PC-9 (cell line): ENCODE measurements at regions not wholly inside any gene's neighbourhood (a gene's known extent, or its start where the extent isn't known, plus 50 kb on each side); places are given as distances from the start of the nearest gene placed in this dataset.

Source experiments
- BruUV-seq: library from RNA; stranded (reverse); fragments of 400-500 nt; replicated peaks from 2 replicates; lab custom pipeline; 2021; lab: Mats Ljungman, UMichigan
- CTCF ChIA-PET: fragments of 300-600 bp; sonication (Branson Sonifier 250); formaldehyde crosslinking; loops from one replicate; lab custom pipeline; 2022; ENCODE audit warnings: antibody characterized with exemption; lab: Charles Lee
- POLR2A ChIA-PET: fragments of 300-600 bp; sonication (Branson Sonifier 250); formaldehyde crosslinking; loops from one replicate; lab custom pipeline; 2022; ENCODE audit warnings: antibody characterized with exemption; ENCODE audit not compliant: unreplicated experiment; lab: Charles Lee
- DNase-seq, 2 experiments: peaks; one replicate each; pipeline versions ENCODE4 v3.0.0 to v3.0.0-alpha.2; 2015 to 2022; ENCODE audit warnings: mixed read lengths in 1 of 2
- H2AFZ ChIP-seq: fragments of 200-600 bp; sonication (generic); 2 replicates; pipeline ENCODE4 v1.8.1; 2017; ENCODE audit warnings: antibody characterized with exemption
- H3F3A ChIP-seq: fragments of 200-600 bp; sonication (generic); 2 replicates; pipeline ENCODE4 v1.8.1; 2017; ENCODE audit warnings: antibody characterized with exemption, mild to moderate bottlenecking, low read depth; ENCODE audit not compliant: insufficient read depth
- H3K27ac ChIP-seq: fragments of 200-600 bp; sonication (generic); 2 replicates; pipeline ENCODE4 v1.6.1; 2016; ENCODE audit warnings: mixed run types
- H3K27me3 ChIP-seq: fragments of 200-600 bp; sonication (generic); 2 replicates; pipeline ENCODE4 v1.6.1; 2016; ENCODE audit warnings: low read depth, mixed run types; ENCODE audit not compliant: insufficient read depth
- H3K36me3 ChIP-seq: fragments of 200-600 bp; sonication (generic); 2 replicates; pipeline ENCODE4 v1.6.1; 2016; ENCODE audit warnings: low read depth, mixed run types
- H3K4me1 ChIP-seq: fragments of 200-600 bp; sonication (generic); replicated peaks from 2 replicates; pipeline ENCODE4 v1.6.1; 2016; ENCODE audit warnings: mixed run types; ENCODE audit not compliant: insufficient read depth
- H3K4me2 ChIP-seq: fragments of 200-600 bp; sonication (generic); 2 replicates; pipeline ENCODE4 v1.6.1; 2017; ENCODE audit warnings: mixed run types
- H3K4me3 ChIP-seq: fragments of 200-600 bp; sonication (generic); 2 replicates; pipeline ENCODE4 v1.6.1; 2016; ENCODE audit warnings: mixed run types
- H3K79me2 ChIP-seq: fragments of 200-600 bp; sonication (generic); 2 replicates; pipeline ENCODE4 v1.6.1; 2017; ENCODE audit warnings: low read depth, mixed run types
- H3K9me2 ChIP-seq: fragments of 200-600 bp; sonication (generic); 2 replicates; pipeline ENCODE4 v1.8.1; 2017; ENCODE audit warnings: mild to moderate bottlenecking; ENCODE audit not compliant: insufficient read depth
- H3K9me3 ChIP-seq: fragments of 200-600 bp; sonication (generic); 2 replicates; pipeline ENCODE4 v1.8.1; 2016; ENCODE audit warnings: low read depth; ENCODE audit not compliant: insufficient read depth
- H4K20me1 ChIP-seq: fragments of 200-600 bp; sonication (generic); 2 replicates; pipeline ENCODE4 v1.8.1; 2017; ENCODE audit not compliant: insufficient read depth
- EZH2 ChIP-seq: fragments of 200-600 bp; sonication (generic); IDR thresholded peaks from 2 replicates; pipeline ENCODE4 v1.8.0; 2017; ENCODE audit warnings: antibody characterized with exemption, low read depth
- intact Hi-C: fragments of 100-400 bp; cut with micrococcal nuclease; formaldehyde crosslinking; loops from one replicate; pipeline ENCODE4 v1.10.0; 2022; ENCODE audit not compliant: unreplicated experiment
- TF ChIP-seq, protein P1 (sequence below): fragments of 200-600 bp; sonication (generic); conservative IDR thresholded peaks from 2 replicates; pipeline ENCODE4 v1.6.1; 2017; ENCODE audit warnings: mixed run types, antibody characterized with exemption, mild to moderate bottlenecking, moderate library complexity

DNA sequence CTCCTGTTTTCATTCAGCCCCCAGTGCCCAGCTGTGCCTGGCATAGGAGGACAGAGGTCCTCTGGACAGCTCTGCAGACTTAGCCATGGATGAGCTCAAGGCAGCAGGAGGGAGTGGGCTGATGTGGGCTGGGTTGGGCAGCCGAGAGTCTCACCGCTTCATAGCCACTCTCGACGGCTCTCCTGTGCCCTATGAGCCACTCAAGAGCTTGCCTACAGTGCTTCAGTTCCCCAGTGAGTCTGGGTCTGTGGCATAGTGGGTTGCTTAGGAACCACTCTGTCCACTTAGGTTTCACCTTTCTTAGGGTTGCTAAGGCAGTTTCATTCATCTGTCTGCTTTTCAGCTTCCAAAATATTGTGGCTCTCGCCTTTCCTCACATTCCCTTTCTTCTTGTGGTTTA is 296.8 kb downstream of the ICE1 start:
- H3F3A ChIP-seq, result no peaks in the 10 kb centered on the region
- H3K4me2 ChIP-seq, result no peak overlapping the region
- H3K36me3 ChIP-seq, result no peaks in the 10 kb centered on the region
- H2AFZ ChIP-seq, result no peak overlapping the region
- H3K27ac ChIP-seq, result no peak overlapping the region
- intact Hi-C loops, result no loop called here
- BruUV-seq, result no TSS peak
- H3K79me2 ChIP-seq, result no peaks in the 10 kb centered on the region
- CTCF ChIA-PET, result no interaction called here
- peaks cover 19% of the 10 kb centered on the region; the same call in 1 of the 2 replicates for H3K27me3 ChIP-seq
- TF ChIP-seq, protein P1, sequence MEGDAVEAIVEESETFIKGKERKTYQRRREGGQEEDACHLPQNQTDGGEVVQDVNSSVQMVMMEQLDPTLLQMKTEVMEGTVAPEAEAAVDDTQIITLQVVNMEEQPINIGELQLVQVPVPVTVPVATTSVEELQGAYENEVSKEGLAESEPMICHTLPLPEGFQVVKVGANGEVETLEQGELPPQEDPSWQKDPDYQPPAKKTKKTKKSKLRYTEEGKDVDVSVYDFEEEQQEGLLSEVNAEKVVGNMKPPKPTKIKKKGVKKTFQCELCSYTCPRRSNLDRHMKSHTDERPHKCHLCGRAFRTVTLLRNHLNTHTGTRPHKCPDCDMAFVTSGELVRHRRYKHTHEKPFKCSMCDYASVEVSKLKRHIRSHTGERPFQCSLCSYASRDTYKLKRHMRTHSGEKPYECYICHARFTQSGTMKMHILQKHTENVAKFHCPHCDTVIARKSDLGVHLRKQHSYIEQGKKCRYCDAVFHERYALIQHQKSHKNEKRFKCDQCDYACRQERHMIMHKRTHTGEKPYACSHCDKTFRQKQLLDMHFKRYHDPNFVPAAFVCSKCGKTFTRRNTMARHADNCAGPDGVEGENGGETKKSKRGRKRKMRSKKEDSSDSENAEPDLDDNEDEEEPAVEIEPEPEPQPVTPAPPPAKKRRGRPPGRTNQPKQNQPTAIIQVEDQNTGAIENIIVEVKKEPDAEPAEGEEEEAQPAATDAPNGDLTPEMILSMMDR, result no peak
- no peak for TF ChIP-seq EZH2
- no peaks in the 10 kb centered on the region for H4K20me1 ChIP-seq
- no peak overlapping the region for H3K4me3 ChIP-seq
- POLR2A ChIA-PET, result no interaction called here
- no peaks in the 10 kb centered on the region for H3K9me2 ChIP-seq
- H3K9me3 ChIP-seq, result 0 out of 2 replicates have a peak, but pooled peaks cover 4% of the 10 kb centered on the region
- H3K4me1 ChIP-seq, result peaks cover 12% of the 10 kb centered on the region
- no peak for DNase-seq

DNA sequence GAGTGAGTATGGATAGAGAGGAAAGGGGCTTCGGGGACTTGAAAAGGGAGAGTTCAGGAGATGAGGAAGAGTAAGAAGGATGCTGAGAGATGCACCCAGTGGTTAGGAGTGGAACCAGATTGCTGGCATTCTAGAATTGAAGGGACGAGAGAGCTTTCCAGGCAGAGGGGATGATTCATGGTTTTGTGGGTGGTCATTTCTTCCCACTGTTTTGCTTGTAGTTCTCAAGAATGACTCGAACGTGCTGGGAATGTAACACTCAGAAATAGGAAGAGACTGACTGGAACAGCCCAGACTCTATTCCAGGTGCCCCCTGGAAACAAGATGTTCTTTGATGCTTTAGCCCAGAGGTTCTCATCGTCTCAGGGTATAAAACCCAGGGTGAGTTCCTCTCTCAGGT is 294.2 kb downstream of the ICE1 start:
- CTCF ChIA-PET, result no interaction called here
- Histone ChIP-seq H3K9me3 (no peaks in the 10 kb centered on the region), H3K27ac (no peak overlapping the region), H3K4me2 (no peak overlapping the region), H3K36me3 (no peaks in the 10 kb centered on the region), H3K4me1 (peaks cover 4% of the 10 kb centered on the region; the same call in 1 of the 2 replicates), H3K9me2 (no peaks in the 10 kb centered on the region), H3K79me2 (no peaks in the 10 kb centered on the region), H3K27me3 (peaks cover 27% of the 10 kb centered on the region; the same call in 1 of the 2 replicates), H2AFZ (no peak overlapping the region), H3K4me3 (no peak overlapping the region), H3F3A (no peaks in the 10 kb centered on the region), H4K20me1 (no peaks in the 10 kb centered on the region)
- no peak for DNase-seq
- no TSS peak for BruUV-seq
- intact Hi-C loops, result no loop called here
- TF ChIP-seq EZH2, result no peak
- TF ChIP-seq, protein P1, result no peak
- POLR2A ChIA-PET, result no interaction called here

DNA sequence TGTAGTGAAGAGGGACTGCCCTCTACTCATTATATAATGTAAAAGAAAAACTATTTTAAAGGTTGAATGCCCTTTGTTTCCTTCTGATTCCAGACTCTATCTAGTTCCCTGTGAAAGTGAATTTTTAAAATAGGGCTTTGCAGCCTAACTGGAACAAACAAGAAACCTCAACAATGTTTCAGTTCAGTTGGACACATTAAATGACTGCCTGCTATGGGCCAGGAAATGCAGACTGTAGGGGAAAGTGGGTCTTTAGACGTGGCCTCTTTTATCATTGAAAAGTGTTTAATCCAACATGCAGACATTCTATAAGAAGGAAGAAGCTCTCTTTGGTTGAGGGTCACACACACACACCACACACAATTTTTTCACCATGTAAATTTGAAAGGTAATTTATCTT is 289.1 kb downstream of the ICE1 start:
- Histone ChIP-seq H3K9me2 (no peaks in the 10 kb centered on the region), H3K27me3 (peaks cover 18% of the 10 kb centered on the region; the same call in 1 of the 2 replicates), H3K4me3 (no peak overlapping the region), H3K9me3 (no peaks in the 10 kb centered on the region), H3K27ac (no peak overlapping the region), H3K79me2 (no peaks in the 10 kb centered on the region), H2AFZ (no peak overlapping the region), H3K4me1 (no peaks in the 10 kb centered on the region), H3K36me3 (no peaks in the 10 kb centered on the region), H3F3A (no peaks in the 10 kb centered on the region), H4K20me1 (no peaks in the 10 kb centered on the region), H3K4me2 (no peak overlapping the region)
- POLR2A ChIA-PET, result no interaction called here
- CTCF ChIA-PET, result no interaction called here
- intact Hi-C loops, result no loop called here
- no peak for TF ChIP-seq EZH2
- TF ChIP-seq, protein P1, result no peak
- no TSS peak for BruUV-seq
- no peak for DNase-seq
